Neural cell (in vitro differentiated cells): ENCODE measurements at regions not wholly inside any gene's neighbourhood (a gene's known extent, or its start where the extent isn't known, plus 50 kb on each side); places are given as distances from the start of the nearest gene placed in this dataset.
"Not testable (repeated sequence)": the region's sequence is repeated elsewhere in the genome, so short reads cannot be mapped to it uniquely, and the experiment has no call there.

ENCODE experiments used
- H2AFZ ChIP-seq: fragments of 200-600, 300-800 bp; sonication (generic), shearing (Covaris generic); 2 replicates; pipeline ENCODE4 v1.6.0; 2014; ENCODE audit warnings: low read depth, mild to moderate bottlenecking, antibody characterized with exemption, low read length, moderate library complexity
- H3F3A ChIP-seq: fragments of 200-600 bp; shearing (Covaris generic); 2 replicates; pipeline ENCODE4 v1.6.1; 2016; ENCODE audit warnings: mild to moderate bottlenecking, moderate library complexity, mixed read lengths, antibody characterized with exemption, low read length; ENCODE audit not compliant: insufficient read depth, poor library complexity, severe bottlenecking
- H3K27ac ChIP-seq: fragments of 200-600, 300-800 bp; sonication (generic), shearing (Covaris generic); 2 replicates; pipeline ENCODE4 v1.5.1; 2014; ENCODE audit warnings: mild to moderate bottlenecking, low read length, moderate library complexity
- H3K27me3 ChIP-seq: fragments of 300-800, 200-600 bp; sonication (generic), shearing (Covaris generic); 2 replicates; pipeline ENCODE4 v1.6.0; 2014; ENCODE audit warnings: mild to moderate bottlenecking, low read depth, low read length, moderate library complexity; ENCODE audit not compliant: insufficient read depth
- H3K36me3 ChIP-seq: fragments of 300-800, 200-600 bp; sonication (generic), shearing (Covaris generic); 2 replicates; pipeline ENCODE4 v1.5.1; 2014; ENCODE audit warnings: mild to moderate bottlenecking, antibody characterized with exemption, low read length, moderate library complexity; ENCODE audit not compliant: insufficient read depth
- H3K4me2 ChIP-seq: fragments of 300-800, 200-600 bp; sonication (generic), shearing (Covaris generic); 2 replicates; pipeline ENCODE4 v1.6.0; 2014; ENCODE audit warnings: mild to moderate bottlenecking, low read length
- H3K4me3 ChIP-seq: fragments of 300-800, 200-600 bp; sonication (generic), shearing (Covaris generic); 2 replicates; pipeline ENCODE4 v1.5.1; 2014; ENCODE audit warnings: mild to moderate bottlenecking, low read length, moderate library complexity
- H3K79me2 ChIP-seq: fragments of 200-600 bp; shearing (Covaris generic); replicated peaks from 2 replicates; pipeline ENCODE4 v1.6.0; 2014; ENCODE audit warnings: mild to moderate bottlenecking, low read length, moderate library complexity; ENCODE audit not compliant: insufficient read depth
- H3K9ac ChIP-seq: fragments of 300-800, 200-600 bp; sonication (generic), shearing (Covaris generic); 2 replicates; pipeline ENCODE4 v1.6.1; 2016; ENCODE audit warnings: mild to moderate bottlenecking, low read length, mixed read lengths
- H3K9me2 ChIP-seq: fragments of 200-600 bp; shearing (Covaris generic); 2 replicates; pipeline ENCODE4 v1.6.1; 2016; ENCODE audit warnings: mild to moderate bottlenecking, low read length, mixed read lengths; ENCODE audit not compliant: insufficient read depth
- H3K9me3 ChIP-seq: fragments of 200-600, 300-800 bp; sonication (generic), shearing (Covaris generic); 2 replicates; pipeline ENCODE4 v1.6.1; 2016; ENCODE audit warnings: mild to moderate bottlenecking, mixed run types, low read length, moderate library complexity, mixed read lengths
- H4K20me1 ChIP-seq: fragments of 200-600 bp; shearing (Covaris generic); 2 replicates; pipeline ENCODE4 v1.6.1; 2016; ENCODE audit warnings: mild to moderate bottlenecking, mixed run types; ENCODE audit not compliant: insufficient read depth
- CTCF ChIP-seq: fragments of 450-650 bp; IDR thresholded peaks from 2 replicates; pipeline ENCODE4 v1.5.1; 2014; ENCODE audit warnings: antibody characterized with exemption, mild to moderate bottlenecking, moderate library complexity; ENCODE audit not compliant: poor library complexity, severe bottlenecking
- EP300 ChIP-seq: fragments of 450-650 bp; conservative IDR thresholded peaks from 2 replicates; pipeline ENCODE4 v1.6.1; 2014; ENCODE audit warnings: antibody characterized with exemption, mild to moderate bottlenecking, moderate library complexity; ENCODE audit not compliant: poor library complexity, severe bottlenecking
- EZH2 ChIP-seq: fragments of 200-600, 300-800 bp; shearing (Covaris generic), sonication (generic); IDR thresholded peaks from 2 replicates; pipeline ENCODE4 v1.6.1; 2014; ENCODE audit warnings: antibody characterized with exemption, low read length, borderline replicate concordance, mild to moderate bottlenecking; ENCODE audit not compliant: insufficient read depth, poor library complexity, severe bottlenecking
- MXI1 ChIP-seq: fragments of 450-650 bp; conservative IDR thresholded peaks from 2 replicates; pipeline ENCODE4 v1.6.1; 2014; ENCODE audit warnings: antibody characterized with exemption, mild to moderate bottlenecking; ENCODE audit not compliant: poor library complexity, severe bottlenecking
- POLR2AphosphoS5 ChIP-seq: IDR thresholded peaks from 2 replicates; pipeline ENCODE4 v1.6.1; 2012
- RAD21 ChIP-seq: fragments of 450-650 bp; conservative IDR thresholded peaks from 2 replicates; pipeline ENCODE4 v1.6.1; 2014; ENCODE audit warnings: antibody characterized with exemption, mild to moderate bottlenecking, moderate library complexity
- REST ChIP-seq: IDR thresholded peaks from 2 replicates; pipeline ENCODE4 v1.6.1; 2012; ENCODE audit warnings: borderline replicate concordance
- TAF1 ChIP-seq: IDR thresholded peaks from 2 replicates; pipeline ENCODE4 v1.6.1; 2012; ENCODE audit warnings: low read depth

GRCh38 chr1:66462313-66462712 is 71.6 kb upstream of the SGIP1 start:
- Histone ChIP-seq H2AFZ (no peak overlapping the region), H3K4me3 (no peak overlapping the region), H3K9me3 (no peaks in the 10 kb centered on the region), H3K27me3 (no peaks in the 10 kb centered on the region), H3K4me2 (no peak overlapping the region), H3K9me2 (no peaks in the 10 kb centered on the region), H3K36me3 (no peaks in the 10 kb centered on the region), H3F3A (no peaks in the 10 kb centered on the region), H3K27ac (no peak overlapping the region), H3K79me2 (no peaks in the 10 kb centered on the region), H3K9ac (no peak overlapping the region), H4K20me1 (no peaks in the 10 kb centered on the region)
- no peak for TF ChIP-seq EZH2

- Histone ChIP-seq H3F3A (no peaks in the 10 kb centered on the region), H2AFZ (no peak overlapping the region), H3K27me3 (no peaks in the 10 kb centered on the region), H3K9me2 (no peaks in the 10 kb centered on the region), H3K4me2 (no peak overlapping the region), H3K9me3 (no peaks in the 10 kb centered on the region), H3K36me3 (no peaks in the 10 kb centered on the region), H3K4me3 (no peak overlapping the region), H4K20me1 (no peaks in the 10 kb centered on the region), H3K27ac (no peak overlapping the region), H3K79me2 (no peaks in the 10 kb centered on the region), H3K9ac (no peak overlapping the region)
- TF ChIP-seq RAD21 (no peak), REST (no peak)
These were observed 69.6 kb upstream of the SGIP1 start for GRCh38 chr1:66464351-66464750.

- H3K9me2 ChIP-seq = no peaks in the 10 kb centered on the region
- no peaks in the 10 kb centered on the region for H3K36me3 ChIP-seq
- no peaks in the 10 kb centered on the region for H3K9me3 ChIP-seq
- no peaks in the 10 kb centered on the region for H3F3A ChIP-seq
- H3K27me3 ChIP-seq = no peaks in the 10 kb centered on the region
- TF ChIP-seq POLR2AphosphoS5 = no peak
- TF ChIP-seq TAF1 = no peak
- TF ChIP-seq EZH2 = no peak
- TF ChIP-seq EP300 = no peak
- no peak for TF ChIP-seq MXI1
- TF ChIP-seq RAD21 = no peak
- no peak for TF ChIP-seq CTCF
- no peak overlapping the region for H3K9ac ChIP-seq
- no peak overlapping the region for H3K4me3 ChIP-seq
- H3K27ac ChIP-seq = no peak overlapping the region
- H3K4me2 ChIP-seq = no peak overlapping the region
- no peak overlapping the region for H2AFZ ChIP-seq
- no peaks in the 10 kb centered on the region for H4K20me1 ChIP-seq
- H3K79me2 ChIP-seq = no peaks in the 10 kb centered on the region
These were observed 69.2 kb upstream of the SGIP1 start for GRCh38 chr1:66464802-66465201.

GRCh38 chr1:66466695-66467094 is 67.3 kb upstream of the SGIP1 start:
- H3K79me2 ChIP-seq, H3K9ac ChIP-seq, H3K4me2 ChIP-seq, H2AFZ ChIP-seq, H3K27ac ChIP-seq, H3K27me3 ChIP-seq, H3K4me3 ChIP-seq, H4K20me1 ChIP-seq, H3K9me3 ChIP-seq, H3K9me2 ChIP-seq, H3K36me3 ChIP-seq, H3F3A ChIP-seq: not testable (repeated sequence)
